Endodermal cell (in vitro differentiated cells): ENCODE measurements at regions not wholly inside any gene's neighbourhood (a gene's known extent, or its start where the extent isn't known, plus 50 kb on each side); places are given as distances from the start of the nearest gene placed in this dataset.

Experiments
- DNase-seq: peaks from one replicate; pipeline ENCODE4 v3.0.0-alpha.2; 2017
- H3K27ac ChIP-seq: 2 replicates; pipeline ENCODE4 v1.5.1; 2013; ENCODE audit warnings: mild to moderate bottlenecking, low read depth, low read length, moderate library complexity
- H3K27me3 ChIP-seq: 2 replicates; pipeline ENCODE4 v1.6.1; 2013; ENCODE audit warnings: mild to moderate bottlenecking, low read length, moderate library complexity; ENCODE audit not compliant: insufficient read depth, control insufficient read depth, poor library complexity, severe bottlenecking
- H3K36me3 ChIP-seq: 2 replicates; pipeline ENCODE4 v1.7.0; 2013; ENCODE audit warnings: mild to moderate bottlenecking, low read length, moderate library complexity; ENCODE audit not compliant: control insufficient read depth, insufficient read depth
- H3K4me1 ChIP-seq: one replicate; pipeline ENCODE4 v1.7.0; 2013; ENCODE audit warnings: low read length; ENCODE audit not compliant: control insufficient read depth, insufficient read depth
- H3K4me3 ChIP-seq: 2 replicates; pipeline ENCODE4 v1.5.1; 2013; ENCODE audit warnings: mild to moderate bottlenecking, low read length, moderate library complexity
- H3K9ac ChIP-seq: 2 replicates; pipeline ENCODE4 v1.6.1; 2013; ENCODE audit warnings: mild to moderate bottlenecking, low read length, moderate library complexity; ENCODE audit not compliant: poor library complexity, severe bottlenecking; ENCODE audit errors: extremely low read depth
- H3K9me3 ChIP-seq: 2 replicates; pipeline ENCODE4 v1.6.1; 2013; ENCODE audit warnings: mild to moderate bottlenecking, low read length, moderate library complexity; ENCODE audit not compliant: control insufficient read depth
- H3K27ac Mint-ChIP-seq: 2 replicates; pipeline ENCODE4 v1.8.0; 2020; ENCODE audit warnings: mixed read lengths
- H3K27me3 Mint-ChIP-seq: 2 replicates; pipeline ENCODE4 v1.8.0; 2021; ENCODE audit warnings: mild to moderate bottlenecking, mixed read lengths; ENCODE audit not compliant: insufficient read depth
- H3K36me3 Mint-ChIP-seq: 2 replicates; pipeline ENCODE4 v1.8.0; 2020; ENCODE audit warnings: low read depth, mixed read lengths
- H3K4me1 Mint-ChIP-seq: 2 replicates; pipeline ENCODE4 v1.8.0; 2020; ENCODE audit warnings: mixed read lengths
- H3K4me3 Mint-ChIP-seq: 2 replicates; pipeline ENCODE4 v1.8.0; 2020; ENCODE audit warnings: mild to moderate bottlenecking, moderate library complexity, mixed read lengths
- H3K9me3 Mint-ChIP-seq: 2 replicates; pipeline ENCODE4 v1.8.0; 2020; ENCODE audit warnings: mild to moderate bottlenecking, mixed read lengths
- WGBS, 2 experiments: methylation state at CpG; one replicate each; pipeline versions ENCODE4 v1.1.5 to v1.1.7; 2013; ENCODE audit warnings: missing lambda C conversion rate in 2 of 2, mixed read lengths in 1 of 2; ENCODE audit not compliant: insufficient coverage in 1 of 2, insufficient read length in 1 of 2; 5-methylcytosine and 5-hydroxymethylcytosine counted together
- TF ChIP-seq, protein P1 (sequence below): fragments of 200-600 bp; sonication (generic); conservative IDR thresholded peaks from 2 replicates; pipeline ENCODE4 v1.5.0; 2021; ENCODE audit warnings: antibody characterized with exemption, mild to moderate bottlenecking

DNA sequence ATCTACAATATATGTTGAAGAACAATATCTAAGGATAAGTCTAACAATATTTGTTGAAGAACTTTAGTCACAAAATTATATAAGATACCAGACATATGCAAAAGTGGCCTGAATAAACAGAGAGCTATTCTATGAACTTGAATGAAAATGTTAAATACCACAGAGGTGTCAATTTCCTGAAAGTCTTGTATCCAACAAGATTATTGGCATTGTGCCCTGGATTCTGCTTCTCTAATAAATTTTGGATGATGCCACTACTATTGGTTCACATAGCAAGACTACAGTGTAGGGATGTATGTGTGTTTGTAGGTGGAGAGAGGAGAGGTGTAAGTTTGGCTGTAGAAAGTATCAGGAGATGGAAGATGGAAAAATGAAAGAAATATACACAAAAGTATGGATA, 731.8 kb upstream of the RGMB start:
- Histone ChIP-seq H3K27ac (no peak overlapping the region), H3K9ac (no peak overlapping the region), H3K36me3 (no peaks in the 10 kb centered on the region), H3K9me3 (peaks cover 6% of the 10 kb centered on the region), H3K4me1 (no peaks in the 10 kb centered on the region), H3K4me3 (no peak overlapping the region), H3K27me3 (no peaks in the 10 kb centered on the region)
- no peaks in the 10 kb centered on the region for H3K36me3 Mint-ChIP-seq
- no peaks in the 10 kb centered on the region for H3K9me3 Mint-ChIP-seq
- H3K4me1 Mint-ChIP-seq, result peaks cover 18% of the 10 kb centered on the region
- no peak overlapping the region for H3K4me3 Mint-ChIP-seq
- no peak overlapping the region for H3K27ac Mint-ChIP-seq
- TF ChIP-seq, protein P1, sequence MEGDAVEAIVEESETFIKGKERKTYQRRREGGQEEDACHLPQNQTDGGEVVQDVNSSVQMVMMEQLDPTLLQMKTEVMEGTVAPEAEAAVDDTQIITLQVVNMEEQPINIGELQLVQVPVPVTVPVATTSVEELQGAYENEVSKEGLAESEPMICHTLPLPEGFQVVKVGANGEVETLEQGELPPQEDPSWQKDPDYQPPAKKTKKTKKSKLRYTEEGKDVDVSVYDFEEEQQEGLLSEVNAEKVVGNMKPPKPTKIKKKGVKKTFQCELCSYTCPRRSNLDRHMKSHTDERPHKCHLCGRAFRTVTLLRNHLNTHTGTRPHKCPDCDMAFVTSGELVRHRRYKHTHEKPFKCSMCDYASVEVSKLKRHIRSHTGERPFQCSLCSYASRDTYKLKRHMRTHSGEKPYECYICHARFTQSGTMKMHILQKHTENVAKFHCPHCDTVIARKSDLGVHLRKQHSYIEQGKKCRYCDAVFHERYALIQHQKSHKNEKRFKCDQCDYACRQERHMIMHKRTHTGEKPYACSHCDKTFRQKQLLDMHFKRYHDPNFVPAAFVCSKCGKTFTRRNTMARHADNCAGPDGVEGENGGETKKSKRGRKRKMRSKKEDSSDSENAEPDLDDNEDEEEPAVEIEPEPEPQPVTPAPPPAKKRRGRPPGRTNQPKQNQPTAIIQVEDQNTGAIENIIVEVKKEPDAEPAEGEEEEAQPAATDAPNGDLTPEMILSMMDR, result no peak
- no peak for DNase-seq
- H3K27me3 Mint-ChIP-seq, result peaks cover 2% of the 10 kb centered on the region

DNA sequence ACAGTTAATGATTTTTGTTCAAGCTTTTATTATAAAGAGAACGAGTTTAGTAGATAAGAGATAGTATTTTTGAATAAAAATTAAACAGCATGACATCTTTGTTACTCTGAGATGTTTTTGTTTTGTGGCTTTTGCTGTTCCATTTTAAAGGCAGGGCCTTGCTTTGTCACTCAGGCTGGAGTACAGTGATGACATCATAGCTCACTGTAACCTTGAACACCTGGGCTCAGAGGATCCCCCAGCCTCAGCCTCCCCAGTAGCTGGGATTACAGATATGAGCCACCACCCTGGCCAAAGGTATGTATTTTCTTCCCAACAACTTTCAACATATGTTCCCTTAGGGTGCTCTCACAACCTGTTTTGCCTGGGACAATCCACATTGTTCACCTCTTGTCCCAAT, 730.9 kb upstream of the RGMB start:
- H3K4me3 ChIP-seq, result no peak overlapping the region
- H3K9me3 ChIP-seq, result peaks cover 6% of the 10 kb centered on the region
- H3K4me1 ChIP-seq, result no peaks in the 10 kb centered on the region
- TF ChIP-seq, protein P1, result no peak
- WGBS, 2 experiments, result 65% methylated on average over 1 of the region's 1 CpG; no CpG with 5 or more reads in 1 of the 2 experiments
- no peaks in the 10 kb centered on the region for H3K9me3 Mint-ChIP-seq
- DNase-seq, result no peak
- no peaks in the 10 kb centered on the region for H3K36me3 ChIP-seq
- H3K4me1 Mint-ChIP-seq, result peaks cover 19% of the 10 kb centered on the region
- no peaks in the 10 kb centered on the region for H3K27me3 ChIP-seq
- H3K9ac ChIP-seq, result no peak overlapping the region
- H3K27ac Mint-ChIP-seq, result peak overlapping the region; percentile 52
- H3K27me3 Mint-ChIP-seq, result peaks cover 2% of the 10 kb centered on the region
- H3K36me3 Mint-ChIP-seq, result no peaks in the 10 kb centered on the region
- no peak overlapping the region for H3K4me3 Mint-ChIP-seq
- no peak overlapping the region for H3K27ac ChIP-seq

DNA sequence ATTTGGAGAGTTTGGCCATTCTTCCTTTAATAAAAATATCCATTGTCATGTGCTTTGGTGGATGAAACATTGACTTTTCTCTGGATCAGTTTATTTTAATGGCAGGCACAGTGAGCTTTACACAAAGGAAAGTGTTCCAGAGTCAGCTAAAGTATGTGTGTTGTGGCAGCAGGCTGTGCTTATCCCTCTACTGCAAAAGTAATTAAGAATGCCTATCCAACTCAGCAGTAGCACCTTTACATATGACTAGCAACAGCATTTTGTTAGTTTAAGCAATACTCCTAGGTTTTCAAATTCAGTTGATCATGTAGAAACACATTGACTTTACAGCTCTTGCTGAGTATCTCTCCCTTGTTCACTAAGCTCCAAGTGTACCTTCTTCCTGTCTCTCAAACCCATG, 730.5 kb upstream of the RGMB start:
- H3K9me3 Mint-ChIP-seq, result no peaks in the 10 kb centered on the region
- Histone ChIP-seq H3K27me3 (no peaks in the 10 kb centered on the region), H3K36me3 (no peaks in the 10 kb centered on the region), H3K27ac (no peak overlapping the region), H3K4me3 (no peak overlapping the region), H3K4me1 (no peaks in the 10 kb centered on the region), H3K9me3 (peaks cover 6% of the 10 kb centered on the region), H3K9ac (no peak overlapping the region)
- no peak for DNase-seq
- H3K27ac Mint-ChIP-seq, result no peak overlapping the region
- H3K27me3 Mint-ChIP-seq, result peaks cover 2% of the 10 kb centered on the region
- H3K36me3 Mint-ChIP-seq, result no peaks in the 10 kb centered on the region
- H3K4me3 Mint-ChIP-seq, result no peak overlapping the region
- TF ChIP-seq, protein P1, result no peak
- peaks cover 23% of the 10 kb centered on the region for H3K4me1 Mint-ChIP-seq
